Transverse colon (tissue), 4 donors: ENCODE measurements at regions not wholly inside any gene's neighbourhood (a gene's known extent, or its start where the extent isn't known, plus 50 kb on each side); places are given as distances from the start of the nearest gene placed in this dataset.

Experiments used
- DNase-seq: peaks from one replicate; pipeline ENCODE4 v3.0.0-alpha.2; 2019
- H3K27ac ChIP-seq, 4 donors: fragments of 200-600 bp; sonication (generic); 2 replicates each; pipeline ENCODE4 v1.5.1; 2016 to 2018; ENCODE audit warnings: inconsistent platforms in 4 of 4
- H3K27me3 ChIP-seq: fragments of 200-600 bp; sonication (generic); 2 replicates; pipeline ENCODE4 v1.5.1; 2017; ENCODE audit warnings: inconsistent platforms
- H3K36me3 ChIP-seq, 4 donors: fragments of 200-600 bp; sonication (generic); 2 replicates each; pipeline ENCODE4 v1.5.1; 2017 to 2019; ENCODE audit warnings: inconsistent platforms in 4 of 4
- H3K4me1 ChIP-seq, 4 donors: fragments of 200-600 bp; sonication (generic); 2 replicates each; pipeline ENCODE4 v1.5.1; 2017 to 2020; ENCODE audit warnings: inconsistent platforms in 4 of 4
- H3K4me3 ChIP-seq, 4 donors: fragments of 200-600 bp; sonication (generic); 1 replicate in 1 of 4; 2 replicates in 3 of 4; pipeline versions ENCODE4 v1.5.1 to v1.6.1; 2017 to 2019; ENCODE audit warnings: inconsistent platforms in 4 of 4
- H3K9me3 ChIP-seq, 2 donors: fragments of 200-600 bp; sonication (generic); 2 replicates each; pipeline ENCODE4 v1.5.1; 2017 to 2019; ENCODE audit warnings: inconsistent platforms in 2 of 2
- EP300 ChIP-seq: sonication (generic); formaldehyde crosslinking; IDR thresholded peaks from one replicate; pipeline ENCODE4 v1.6.1; 2017; ENCODE audit warnings: antibody characterized with exemption, low read depth
- POLR2A ChIP-seq: fragments of 450-650 bp; IDR thresholded peaks from one replicate; pipeline ENCODE4 v1.6.1; 2016; ENCODE audit warnings: antibody characterized with exemption, mild to moderate bottlenecking, moderate library complexity
- POLR2AphosphoS5 ChIP-seq, 3 donors: sonication (generic); formaldehyde crosslinking; IDR thresholded peaks; one replicate each; pipeline ENCODE4 v1.6.1; 2016; ENCODE audit warnings: antibody characterized with exemption in 3 of 3
- WGBS, 2 donors: methylation state at CpG; one replicate each; pipeline ENCODE4 v1.1.5; 2018; ENCODE audit warnings: low coverage in 1 of 2; 5-methylcytosine and 5-hydroxymethylcytosine counted together
- in situ Hi-C, 4 donors: fragments of 200-750 bp; cut with MboI; loops; one replicate each; pipeline versions ENCODE4 v1.15.0 to v1.15.1; 2017; ENCODE audit warnings: low sequenced_read_pairs in 3 of 4, low pct_ligation_motif_present in 1 of 4, low pct_unique_long_range_greater_than_20kb in 1 of 4
- intact Hi-C: fragments of 100-400 bp; cut with DNase I; formaldehyde crosslinking; loops from one replicate; pipeline ENCODE4 v1.15.1; 2023; ENCODE audit warnings: low total_unique reads
- TF ChIP-seq, protein P1 (sequence below), 5 experiments: fragments of 200-600 bp in 3 of 5; fragments of 450-650 bp in 2 of 5; sonication (generic) in 3 of 5; IDR thresholded peaks; 1 replicate in 2 of 5; 2 replicates in 3 of 5; pipeline ENCODE4 v1.5.1; 2016 to 2017; ENCODE audit warnings: antibody characterized with exemption in 5 of 5, inconsistent platforms in 3 of 5, mild to moderate bottlenecking in 2 of 5, moderate library complexity in 1 of 5

DNA sequence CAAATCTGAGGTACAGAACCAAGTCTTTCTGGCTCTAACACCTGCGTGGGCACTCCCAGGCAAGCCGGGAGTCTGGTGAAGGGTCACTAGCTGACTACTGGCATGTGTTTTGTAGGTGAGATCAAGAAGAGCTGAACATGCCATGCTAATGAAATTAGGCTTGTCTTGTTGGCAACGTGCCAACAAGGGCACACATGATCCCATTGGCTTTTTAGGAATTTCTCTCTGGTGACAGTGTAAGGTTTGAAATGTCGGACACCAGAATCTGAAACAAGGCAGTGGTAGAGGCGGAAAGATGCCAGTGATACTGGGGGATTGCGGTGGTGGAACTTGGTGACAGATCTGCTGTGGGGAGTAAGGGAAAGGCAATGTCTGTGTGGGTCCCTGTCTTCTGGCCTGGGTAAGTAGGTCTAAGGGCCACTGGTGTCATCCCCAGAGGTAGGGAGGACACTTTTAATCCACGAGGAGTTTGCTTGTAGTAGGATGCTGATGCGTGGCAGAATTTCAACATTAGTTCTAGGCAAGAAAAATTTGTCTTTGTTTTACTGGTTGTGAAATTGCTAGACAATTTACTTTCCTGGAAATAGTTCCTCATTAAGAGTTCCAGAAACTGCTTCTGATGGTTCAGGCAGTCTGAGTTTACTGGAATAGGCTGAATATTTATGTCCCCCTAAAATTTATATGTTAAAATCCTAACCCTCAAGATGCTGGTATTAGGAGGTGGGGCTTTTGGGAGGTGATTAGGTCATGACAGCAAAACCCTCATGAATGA, 52.6 kb upstream of the ACMSD start:
- H3K36me3 ChIP-seq, result no peaks in the 10 kb centered on the region
- in situ Hi-C loops, result no loop called here
- H3K4me1 ChIP-seq, result no peaks in the 10 kb centered on the region
- no peaks in the 10 kb centered on the region for H3K9me3 ChIP-seq
- intact Hi-C loops, result no loop called here
- no peak overlapping the region for H3K4me3 ChIP-seq
- H3K27ac ChIP-seq, result no peak overlapping the region
- DNase-seq, result no peak
- no peak for TF ChIP-seq POLR2AphosphoS5 (IDR thresholded peaks at IDR 0.05)
- no peak for TF ChIP-seq EP300
- TF ChIP-seq POLR2A, result no peak
- TF ChIP-seq, protein P1, sequence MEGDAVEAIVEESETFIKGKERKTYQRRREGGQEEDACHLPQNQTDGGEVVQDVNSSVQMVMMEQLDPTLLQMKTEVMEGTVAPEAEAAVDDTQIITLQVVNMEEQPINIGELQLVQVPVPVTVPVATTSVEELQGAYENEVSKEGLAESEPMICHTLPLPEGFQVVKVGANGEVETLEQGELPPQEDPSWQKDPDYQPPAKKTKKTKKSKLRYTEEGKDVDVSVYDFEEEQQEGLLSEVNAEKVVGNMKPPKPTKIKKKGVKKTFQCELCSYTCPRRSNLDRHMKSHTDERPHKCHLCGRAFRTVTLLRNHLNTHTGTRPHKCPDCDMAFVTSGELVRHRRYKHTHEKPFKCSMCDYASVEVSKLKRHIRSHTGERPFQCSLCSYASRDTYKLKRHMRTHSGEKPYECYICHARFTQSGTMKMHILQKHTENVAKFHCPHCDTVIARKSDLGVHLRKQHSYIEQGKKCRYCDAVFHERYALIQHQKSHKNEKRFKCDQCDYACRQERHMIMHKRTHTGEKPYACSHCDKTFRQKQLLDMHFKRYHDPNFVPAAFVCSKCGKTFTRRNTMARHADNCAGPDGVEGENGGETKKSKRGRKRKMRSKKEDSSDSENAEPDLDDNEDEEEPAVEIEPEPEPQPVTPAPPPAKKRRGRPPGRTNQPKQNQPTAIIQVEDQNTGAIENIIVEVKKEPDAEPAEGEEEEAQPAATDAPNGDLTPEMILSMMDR (IDR thresholded peaks at IDR 0.05), result no peak
- WGBS, 2 donors, result 67 to 75% methylated on average over 2 to 8 of the region's 8 CpGs
- no peaks in the 10 kb centered on the region for H3K27me3 ChIP-seq

DNA sequence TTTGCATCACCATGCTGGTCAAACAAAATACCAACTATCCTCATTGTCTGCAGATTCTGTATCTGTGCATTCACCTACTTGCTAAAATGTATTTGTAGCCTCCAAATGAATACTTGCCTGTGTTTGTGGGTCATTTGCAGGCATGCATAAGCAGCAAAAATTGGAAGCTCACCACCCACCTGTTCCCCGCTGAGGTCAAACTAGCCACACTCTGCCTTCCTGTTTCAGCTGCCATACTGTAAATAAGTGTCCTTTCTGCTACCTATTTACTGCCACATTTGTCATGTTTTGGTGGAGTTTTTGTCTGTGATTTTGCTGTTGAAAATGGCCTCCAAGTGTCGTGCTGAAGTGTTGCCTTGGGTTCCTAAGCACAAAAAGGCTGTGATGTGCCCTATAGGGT, 50.0 kb upstream of the ACMSD start:
- Histone ChIP-seq H3K27ac (no peak overlapping the region), H3K4me3 (no peak overlapping the region), H3K27me3 (no peaks in the 10 kb centered on the region), H3K36me3 (no peaks in the 10 kb centered on the region), H3K9me3 (no peaks in the 10 kb centered on the region), H3K4me1 (no peaks in the 10 kb centered on the region)
- in situ Hi-C loops (no loop called here), intact Hi-C loops (no loop called here)
- TF ChIP-seq EP300 (no peak), POLR2AphosphoS5 (IDR thresholded peaks at IDR 0.05) (no peak), POLR2A (no peak)
- 77 to 80% methylated on average over 2 of the region's 2 CpGs for WGBS, 2 donors
- DNase-seq, result no peak
